ENCODE measurements at regions not wholly inside any gene's neighbourhood (a gene's known extent, or its start where the extent isn't known, plus 50 kb on each side); places are given as distances from the start of the nearest gene placed in this dataset.

DNA sequence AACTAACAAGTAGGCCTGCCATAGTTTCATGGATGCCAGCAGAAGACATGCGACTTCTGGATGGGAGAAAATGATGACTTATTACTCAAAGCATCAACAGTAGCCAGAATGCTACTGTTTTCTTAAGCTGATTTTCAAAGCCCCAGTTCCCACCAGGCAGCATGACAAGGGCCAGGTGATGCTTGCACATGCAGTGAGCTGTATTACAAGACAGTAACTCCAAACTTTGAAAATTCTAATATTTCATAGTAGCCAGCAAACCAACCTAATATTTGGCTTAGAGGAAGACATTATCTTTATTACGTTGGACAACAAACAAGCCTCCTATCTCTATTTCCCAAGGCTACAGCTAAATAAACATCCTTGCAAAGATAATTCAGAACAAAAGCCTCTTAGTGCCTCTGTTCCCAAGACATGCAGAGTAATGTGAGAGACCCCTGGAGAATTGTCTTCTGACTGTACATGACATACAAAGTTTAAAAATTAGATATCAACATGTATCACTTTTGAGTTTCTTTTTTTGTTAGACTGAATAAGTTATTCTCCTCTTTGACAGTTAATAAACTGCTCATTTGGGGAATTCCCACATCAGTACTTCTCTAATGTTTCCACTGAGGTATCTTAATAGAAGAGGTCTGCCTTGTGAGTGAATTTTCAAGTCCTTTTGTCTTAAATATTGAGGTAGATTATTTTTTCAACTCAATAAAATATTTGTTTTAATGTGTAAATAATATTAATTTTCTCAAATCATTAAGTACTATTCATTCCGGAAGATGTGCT, 367.6 kb upstream of the CWC22 start:
- BruUV-seq (replicated peaks) = no TSS peak
- CTCF ChIA-PET = no interaction called here
- no peaks in the 10 kb centered on the region for H3K36me3 ChIP-seq (ENCODE audit: control insufficient read depth in 1 of 2, insufficient read depth in 2 of 2, low read length in 2 of 2)
- DNase-seq (ENCODE audit: low read depth, low spot score) (no peak), ATAC-seq (no peak)
- H3K27me3 ChIP-seq (ENCODE audit: insufficient read depth, low read length) = no peaks in the 10 kb centered on the region
- intact Hi-C loops (cut with micrococcal nuclease) = no loop called here
- no peak overlapping the region for H2AFZ ChIP-seq (ENCODE audit: low read depth, low read length, poor library complexity, severe bottlenecking)
- no peak for TF ChIP-seq POLR2A (IDR thresholded peaks at IDR 0.05; ENCODE audit: borderline replicate concordance, extremely low read depth, insufficient read depth, insufficient read length)
- TF ChIP-seq, protein P1, sequence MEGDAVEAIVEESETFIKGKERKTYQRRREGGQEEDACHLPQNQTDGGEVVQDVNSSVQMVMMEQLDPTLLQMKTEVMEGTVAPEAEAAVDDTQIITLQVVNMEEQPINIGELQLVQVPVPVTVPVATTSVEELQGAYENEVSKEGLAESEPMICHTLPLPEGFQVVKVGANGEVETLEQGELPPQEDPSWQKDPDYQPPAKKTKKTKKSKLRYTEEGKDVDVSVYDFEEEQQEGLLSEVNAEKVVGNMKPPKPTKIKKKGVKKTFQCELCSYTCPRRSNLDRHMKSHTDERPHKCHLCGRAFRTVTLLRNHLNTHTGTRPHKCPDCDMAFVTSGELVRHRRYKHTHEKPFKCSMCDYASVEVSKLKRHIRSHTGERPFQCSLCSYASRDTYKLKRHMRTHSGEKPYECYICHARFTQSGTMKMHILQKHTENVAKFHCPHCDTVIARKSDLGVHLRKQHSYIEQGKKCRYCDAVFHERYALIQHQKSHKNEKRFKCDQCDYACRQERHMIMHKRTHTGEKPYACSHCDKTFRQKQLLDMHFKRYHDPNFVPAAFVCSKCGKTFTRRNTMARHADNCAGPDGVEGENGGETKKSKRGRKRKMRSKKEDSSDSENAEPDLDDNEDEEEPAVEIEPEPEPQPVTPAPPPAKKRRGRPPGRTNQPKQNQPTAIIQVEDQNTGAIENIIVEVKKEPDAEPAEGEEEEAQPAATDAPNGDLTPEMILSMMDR (IDR thresholded peaks at IDR 0.05 in 2 of 3, conservative IDR thresholded peaks at IDR 0.05 in 1 of 3; ENCODE audit: borderline replicate concordance in 1 of 3, insufficient read depth in 1 of 3, low read depth in 2 of 3, low read length in 2 of 3) = no peak
- TF ChIP-seq POLR2AphosphoS5 (IDR thresholded peaks at IDR 0.05; ENCODE audit: low read depth, low read length) = no peak
- TF ChIP-seq EZH2 (IDR thresholded peaks at IDR 0.05) = no peak
- TF ChIP-seq RAD21 (IDR thresholded peaks at IDR 0.05; ENCODE audit: low read depth) = no peak
- no peak for TF ChIP-seq CEBPB (IDR thresholded peaks at IDR 0.05; ENCODE audit: low read depth)
- TF ChIP-seq ELF1 (IDR thresholded peaks at IDR 0.05; ENCODE audit: borderline replicate concordance, low read depth) = no peak
- no peak for TF ChIP-seq FOSL1 (IDR thresholded peaks at IDR 0.05; ENCODE audit: low read depth)
- TF ChIP-seq, protein P2, sequence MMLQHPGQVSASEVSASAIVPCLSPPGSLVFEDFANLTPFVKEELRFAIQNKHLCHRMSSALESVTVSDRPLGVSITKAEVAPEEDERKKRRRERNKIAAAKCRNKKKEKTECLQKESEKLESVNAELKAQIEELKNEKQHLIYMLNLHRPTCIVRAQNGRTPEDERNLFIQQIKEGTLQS (IDR thresholded peaks at IDR 0.05) = no peak
- no peak for TF ChIP-seq EZH2phosphoT487 (IDR thresholded peaks at IDR 0.05; ENCODE audit: borderline replicate concordance)
- TF ChIP-seq JUND (IDR thresholded peaks at IDR 0.05) = no peak
- TF ChIP-seq ZNF274 (IDR thresholded peaks at IDR 0.05; ENCODE audit: low read depth, low read length) = no peak
- TF ChIP-seq, protein P3, sequence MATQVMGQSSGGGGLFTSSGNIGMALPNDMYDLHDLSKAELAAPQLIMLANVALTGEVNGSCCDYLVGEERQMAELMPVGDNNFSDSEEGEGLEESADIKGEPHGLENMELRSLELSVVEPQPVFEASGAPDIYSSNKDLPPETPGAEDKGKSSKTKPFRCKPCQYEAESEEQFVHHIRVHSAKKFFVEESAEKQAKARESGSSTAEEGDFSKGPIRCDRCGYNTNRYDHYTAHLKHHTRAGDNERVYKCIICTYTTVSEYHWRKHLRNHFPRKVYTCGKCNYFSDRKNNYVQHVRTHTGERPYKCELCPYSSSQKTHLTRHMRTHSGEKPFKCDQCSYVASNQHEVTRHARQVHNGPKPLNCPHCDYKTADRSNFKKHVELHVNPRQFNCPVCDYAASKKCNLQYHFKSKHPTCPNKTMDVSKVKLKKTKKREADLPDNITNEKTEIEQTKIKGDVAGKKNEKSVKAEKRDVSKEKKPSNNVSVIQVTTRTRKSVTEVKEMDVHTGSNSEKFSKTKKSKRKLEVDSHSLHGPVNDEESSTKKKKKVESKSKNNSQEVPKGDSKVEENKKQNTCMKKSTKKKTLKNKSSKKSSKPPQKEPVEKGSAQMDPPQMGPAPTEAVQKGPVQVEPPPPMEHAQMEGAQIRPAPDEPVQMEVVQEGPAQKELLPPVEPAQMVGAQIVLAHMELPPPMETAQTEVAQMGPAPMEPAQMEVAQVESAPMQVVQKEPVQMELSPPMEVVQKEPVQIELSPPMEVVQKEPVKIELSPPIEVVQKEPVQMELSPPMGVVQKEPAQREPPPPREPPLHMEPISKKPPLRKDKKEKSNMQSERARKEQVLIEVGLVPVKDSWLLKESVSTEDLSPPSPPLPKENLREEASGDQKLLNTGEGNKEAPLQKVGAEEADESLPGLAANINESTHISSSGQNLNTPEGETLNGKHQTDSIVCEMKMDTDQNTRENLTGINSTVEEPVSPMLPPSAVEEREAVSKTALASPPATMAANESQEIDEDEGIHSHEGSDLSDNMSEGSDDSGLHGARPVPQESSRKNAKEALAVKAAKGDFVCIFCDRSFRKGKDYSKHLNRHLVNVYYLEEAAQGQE (IDR thresholded peaks at IDR 0.05; ENCODE audit: low read depth) = no peak
- TF ChIP-seq, protein P4, sequence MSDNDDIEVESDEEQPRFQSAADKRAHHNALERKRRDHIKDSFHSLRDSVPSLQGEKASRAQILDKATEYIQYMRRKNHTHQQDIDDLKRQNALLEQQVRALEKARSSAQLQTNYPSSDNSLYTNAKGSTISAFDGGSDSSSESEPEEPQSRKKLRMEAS (IDR thresholded peaks at IDR 0.05) = no peak
- TF ChIP-seq TCF7L2 (IDR thresholded peaks at IDR 0.05; ENCODE audit: borderline replicate concordance, extremely low read depth, insufficient read depth, insufficient read length) = no peak
- TF ChIP-seq SP1 (IDR thresholded peaks at IDR 0.05; ENCODE audit: low read depth) = no peak
- no peak overlapping the region for H3K4me3 ChIP-seq (replicated peaks in 1 of 2; ENCODE audit: low read depth in 1 of 2, low read length in 2 of 2)
- H3K9ac ChIP-seq (ENCODE audit: low read length) = no peak overlapping the region
- no peaks in the 10 kb centered on the region for H3K79me2 ChIP-seq (ENCODE audit: insufficient read depth, low read length)
- no peaks in the 10 kb centered on the region for H3K4me1 ChIP-seq (ENCODE audit: control insufficient read depth in 1 of 2, insufficient read depth in 2 of 2, low read length in 2 of 2)
- no peaks in the 10 kb centered on the region for H3K9me2 ChIP-seq (ENCODE audit: insufficient read depth)
- H3K9me3 ChIP-seq (ENCODE audit: control insufficient read depth in 1 of 2, insufficient read depth in 1 of 2, low read depth in 1 of 2, low read length in 2 of 2) = no peaks in the 10 kb centered on the region
- H3K4me2 ChIP-seq (ENCODE audit: low read length) = no peak overlapping the region
- no peak overlapping the region for H3K27ac ChIP-seq (ENCODE audit: low read depth, low read length)
- RAD21 ChIA-PET (ENCODE audit: low non-redundant PET in 1 of 2, low total read pairs in 2 of 2, uncharacterized antibody in 2 of 2, unreplicated experiment in 2 of 2) = no interaction called here
- no peaks in the 10 kb centered on the region for H4K20me1 ChIP-seq (ENCODE audit: insufficient read depth)
- POLR2A ChIA-PET = no interaction called here
